WTC11 (cell line): ENCODE measurements at regions not wholly inside any gene's neighbourhood (a gene's known extent, or its start where the extent isn't known, plus 50 kb on each side); places are given as distances from the start of the nearest gene placed in this dataset.

Source experiments
- ATAC-seq: fragments of 200-7000 bp; cut with Tn5 transposase; 2 replicates; pipeline ENCODE4 v1.10.0; 2021; ENCODE audit warnings: mild to moderate bottlenecking, moderate library complexity
- CTCF ChIA-PET: fragments of 300-600 bp; sonication (Branson Sonifier 250); formaldehyde crosslinking; loops from one replicate; lab custom pipeline; 2021; ENCODE audit warnings: antibody characterized with exemption; lab: Charles Lee
- POLR2A ChIA-PET: fragments of 350-600 bp; sonication (Branson Sonifier 250); formaldehyde crosslinking; loops from one replicate; lab custom pipeline; 2021; ENCODE audit warnings: antibody characterized with exemption; lab: Charles Lee
- DNase-seq: peaks from one replicate; pipeline ENCODE4 v3.0.0; 2021; ENCODE audit warnings: low spot score
- H3K27ac Mint-ChIP-seq: 2 replicates; pipeline ENCODE4 v1.8.0; 2021; ENCODE audit warnings: mixed read lengths
- H3K27me3 Mint-ChIP-seq: 2 replicates; pipeline ENCODE4 v1.8.0; 2021; ENCODE audit warnings: low read depth, mild to moderate bottlenecking, moderate library complexity, mixed read lengths
- H3K36me3 Mint-ChIP-seq: 2 replicates; pipeline ENCODE4 v1.8.0; 2021; ENCODE audit warnings: mixed read lengths
- H3K4me1 Mint-ChIP-seq: 2 replicates; pipeline ENCODE4 v1.8.0; 2022; ENCODE audit warnings: mixed read lengths
- H3K4me3 Mint-ChIP-seq: 2 replicates; pipeline ENCODE4 v1.8.0; 2021; ENCODE audit warnings: mild to moderate bottlenecking, moderate library complexity, mixed read lengths
- H3K9me3 Mint-ChIP-seq: 2 replicates; pipeline ENCODE4 v1.8.0; 2021; ENCODE audit warnings: mixed read lengths
- CBFB ChIP-seq: sonication (generic); formaldehyde crosslinking; IDR thresholded peaks from 2 replicates; pipeline ENCODE4 v1.8.1; 2022; ENCODE audit warnings: mild to moderate bottlenecking, low read depth, missing genetic modification reagents
- CREB1 ChIP-seq: sonication (generic); formaldehyde crosslinking; IDR thresholded peaks from 2 replicates; pipeline ENCODE4 v1.8.0; 2023; ENCODE audit warnings: mild to moderate bottlenecking, missing genetic modification reagents
- FOXK1 ChIP-seq: sonication (generic); formaldehyde crosslinking; IDR thresholded peaks from 2 replicates; pipeline ENCODE4 v1.8.0; 2022; ENCODE audit warnings: mild to moderate bottlenecking, moderate library complexity, missing genetic modification reagents
- GRHL2 ChIP-seq: fragments of 250-450 bp; sonication (Bioruptor Pico); IDR thresholded peaks from 2 replicates; pipeline ENCODE4 v1.8.0; 2022; ENCODE audit warnings: mild to moderate bottlenecking, moderate library complexity; ENCODE audit not compliant: insufficient replicate concordance, severe bottlenecking
- JAZF1 ChIP-seq: fragments of 250-450 bp; sonication (Bioruptor Pico); IDR thresholded peaks from 2 replicates; pipeline ENCODE4 v1.9.0; 2021; ENCODE audit warnings: moderate library complexity, mild to moderate bottlenecking, inconsistent platforms
- KAT7 ChIP-seq: sonication (generic); formaldehyde crosslinking; IDR thresholded peaks from 2 replicates; pipeline ENCODE4 v1.8.1; 2023; ENCODE audit warnings: missing genetic modification reagents, mild to moderate bottlenecking, borderline replicate concordance
- MXD4 ChIP-seq: fragments of 250-450 bp; sonication (Bioruptor Pico); IDR thresholded peaks from 2 replicates; pipeline ENCODE4 v1.8.0; 2021; ENCODE audit warnings: mild to moderate bottlenecking, moderate library complexity, borderline replicate concordance
- NR1H2 ChIP-seq: sonication (generic); formaldehyde crosslinking; IDR thresholded peaks from 2 replicates; pipeline ENCODE4 v1.9.0; 2021; ENCODE audit warnings: mild to moderate bottlenecking, moderate library complexity, missing genetic modification reagents
- TP53 ChIP-seq: sonication (generic); formaldehyde crosslinking; IDR thresholded peaks from 2 replicates; pipeline ENCODE4 v1.8.1; 2023; ENCODE audit warnings: mild to moderate bottlenecking, missing genetic modification reagents
- ZNF138 ChIP-seq: sonication (generic); formaldehyde crosslinking; conservative IDR thresholded peaks from 2 replicates; pipeline ENCODE4 v1.8.1; 2022; ENCODE audit warnings: mild to moderate bottlenecking, moderate library complexity, missing genetic modification reagents
- ZNF263 ChIP-seq: sonication (generic); formaldehyde crosslinking; IDR thresholded peaks from 2 replicates; pipeline ENCODE4 v1.8.1; 2022; ENCODE audit warnings: low read depth, mild to moderate bottlenecking, moderate library complexity, missing genetic modification reagents
- TF ChIP-seq, protein P1 (sequence below): sonication (generic); formaldehyde crosslinking; IDR thresholded peaks from 2 replicates; pipeline ENCODE4 v1.8.1; 2022; ENCODE audit warnings: missing genetic modification reagents, borderline replicate concordance
- TF ChIP-seq, protein P2 (sequence below): fragments of 250-450 bp; sonication (Bioruptor Pico); IDR thresholded peaks from 2 replicates; pipeline ENCODE4 v2.1.2; 2022; ENCODE audit warnings: mild to moderate bottlenecking, moderate library complexity
- TF ChIP-seq, protein P3 (sequence below): sonication (generic); formaldehyde crosslinking; IDR thresholded peaks from 2 replicates; pipeline ENCODE4 v1.8.1; 2023; ENCODE audit warnings: mild to moderate bottlenecking, missing genetic modification reagents, borderline replicate concordance
- TF ChIP-seq, protein P4 (sequence below): sonication (generic); formaldehyde crosslinking; IDR thresholded peaks from 2 replicates; pipeline ENCODE4 v1.8.0; 2022; ENCODE audit warnings: mild to moderate bottlenecking, missing genetic modification reagents
- TF ChIP-seq, protein P5 (sequence below): sonication (generic); formaldehyde crosslinking; IDR thresholded peaks from 2 replicates; pipeline ENCODE4 v1.8.0; 2023; ENCODE audit warnings: missing genetic modification reagents
- TF ChIP-seq, protein P6 (sequence below): fragments of 250-450 bp; sonication (Bioruptor Pico); IDR thresholded peaks from 2 replicates; pipeline ENCODE4 v1.9.0; 2021; ENCODE audit warnings: mild to moderate bottlenecking
- TF ChIP-seq, protein P7 (sequence below): fragments of 250-450 bp; sonication (Bioruptor Pico); IDR thresholded peaks from 2 replicates; pipeline ENCODE4 v1.9.0; 2021; ENCODE audit warnings: mild to moderate bottlenecking, borderline replicate concordance
- TF ChIP-seq, protein P8 (sequence below): sonication (generic); formaldehyde crosslinking; IDR thresholded peaks from 2 replicates; pipeline ENCODE4 v1.8.1; 2023; ENCODE audit warnings: mild to moderate bottlenecking, missing genetic modification reagents
- TF ChIP-seq, protein P9 (sequence below): sonication (generic); formaldehyde crosslinking; IDR thresholded peaks from 2 replicates; pipeline ENCODE4 v1.8.1; 2023; ENCODE audit warnings: mild to moderate bottlenecking, missing genetic modification reagents, moderate library complexity

DNA sequence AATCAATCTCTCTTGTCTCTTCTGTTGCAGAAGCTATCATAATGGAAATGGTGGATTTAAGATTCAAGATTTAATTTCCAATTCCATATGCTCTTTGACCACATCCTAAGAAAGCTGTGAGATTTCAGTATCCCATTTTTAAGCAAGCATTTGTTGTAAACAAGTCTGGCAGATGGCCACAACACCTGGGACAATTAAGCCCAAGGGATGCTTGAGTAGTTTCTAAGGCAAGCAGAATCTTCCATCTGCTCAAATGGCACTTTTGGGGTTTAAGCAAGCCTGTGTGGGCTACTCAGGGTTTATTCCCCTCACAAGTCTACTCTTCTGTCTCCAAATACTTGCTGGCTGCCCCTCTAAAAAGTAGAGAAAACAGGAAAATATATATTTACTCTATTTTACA is 304.7 kb upstream of the SYT1 start (continued):
- TF ChIP-seq, protein P1, sequence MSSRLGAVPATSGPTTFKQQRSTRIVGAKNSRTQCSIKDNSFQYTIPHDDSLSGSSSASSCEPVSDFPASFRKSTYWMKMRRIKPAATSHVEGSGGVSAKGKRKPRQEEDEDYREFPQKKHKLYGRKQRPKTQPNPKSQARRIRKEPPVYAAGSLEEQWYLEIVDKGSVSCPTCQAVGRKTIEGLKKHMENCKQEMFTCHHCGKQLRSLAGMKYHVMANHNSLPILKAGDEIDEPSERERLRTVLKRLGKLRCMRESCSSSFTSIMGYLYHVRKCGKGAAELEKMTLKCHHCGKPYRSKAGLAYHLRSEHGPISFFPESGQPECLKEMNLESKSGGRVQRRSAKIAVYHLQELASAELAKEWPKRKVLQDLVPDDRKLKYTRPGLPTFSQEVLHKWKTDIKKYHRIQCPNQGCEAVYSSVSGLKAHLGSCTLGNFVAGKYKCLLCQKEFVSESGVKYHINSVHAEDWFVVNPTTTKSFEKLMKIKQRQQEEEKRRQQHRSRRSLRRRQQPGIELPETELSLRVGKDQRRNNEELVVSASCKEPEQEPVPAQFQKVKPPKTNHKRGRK: no peak
- no peak for TF ChIP-seq NR1H2 (CRISPR knock-in tag)
- no peak for TF ChIP-seq CREB1 (CRISPR knock-in tag)
- TF ChIP-seq MXD4 (CRISPR knock-in tag): no peak

DNA sequence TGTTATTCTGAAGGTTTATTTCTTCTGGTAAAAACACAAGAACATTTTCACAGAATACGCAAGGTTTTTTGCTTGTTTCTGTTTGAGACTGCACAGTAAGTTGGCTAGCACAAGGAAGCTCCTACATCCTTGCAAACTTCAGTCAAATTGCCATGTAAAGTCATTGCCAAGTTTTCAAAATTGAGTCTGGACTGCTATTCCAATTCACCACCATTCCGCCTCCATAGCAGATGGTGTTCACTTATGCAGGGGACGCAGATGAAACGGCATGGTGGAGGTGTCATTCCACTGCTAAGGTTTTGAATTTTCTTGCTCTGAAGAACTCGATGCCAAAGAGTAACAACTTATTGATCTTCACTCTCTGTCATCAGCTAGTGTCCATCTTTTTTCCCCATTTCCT is 303.9 kb upstream of the SYT1 start:
- Mint-ChIP-seq H3K4me1 (peaks cover 17% of the 10 kb centered on the region), H3K27ac (no peak overlapping the region), H3K27me3 (no peaks in the 10 kb centered on the region), H3K4me3 (no peak overlapping the region), H3K9me3 (no peaks in the 10 kb centered on the region), H3K36me3 (no peaks in the 10 kb centered on the region)
- no peak for DNase-seq
- POLR2A ChIA-PET: no interaction called here
- no peak for ATAC-seq
- CTCF ChIA-PET: interaction anchor here (1.3 to 1.5 kb wide), 2 partner anchors 90 to 414 kb away, joined by 4 read pairs; no protein-coding TSS in a partner anchor
- TF ChIP-seq TP53 (no peak), CBFB (CRISPR knock-in tag) (no peak), FOXK1 (CRISPR knock-in tag) (no peak), ZNF138 (no peak), JAZF1 (CRISPR knock-in tag) (no peak), KAT7 (CRISPR knock-in tag) (no peak), GRHL2 (CRISPR knock-in tag) (no peak), ZNF263 (no peak), NR1H2 (CRISPR knock-in tag) (no peak)
- TF ChIP-seq, protein P2, sequence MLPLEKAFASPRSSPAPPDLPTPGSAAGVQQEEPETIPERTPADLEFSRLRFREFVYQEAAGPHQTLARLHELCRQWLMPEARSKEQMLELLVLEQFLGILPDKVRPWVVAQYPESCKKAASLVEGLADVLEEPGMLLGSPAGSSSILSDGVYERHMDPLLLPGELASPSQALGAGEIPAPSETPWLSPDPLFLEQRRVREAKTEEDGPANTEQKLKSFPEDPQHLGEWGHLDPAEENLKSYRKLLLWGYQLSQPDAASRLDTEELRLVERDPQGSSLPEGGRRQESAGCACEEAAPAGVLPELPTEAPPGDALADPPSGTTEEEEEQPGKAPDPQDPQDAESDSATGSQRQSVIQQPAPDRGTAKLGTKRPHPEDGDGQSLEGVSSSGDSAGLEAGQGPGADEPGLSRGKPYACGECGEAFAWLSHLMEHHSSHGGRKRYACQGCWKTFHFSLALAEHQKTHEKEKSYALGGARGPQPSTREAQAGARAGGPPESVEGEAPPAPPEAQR (CRISPR knock-in tag): no peak
- TF ChIP-seq, protein P3, sequence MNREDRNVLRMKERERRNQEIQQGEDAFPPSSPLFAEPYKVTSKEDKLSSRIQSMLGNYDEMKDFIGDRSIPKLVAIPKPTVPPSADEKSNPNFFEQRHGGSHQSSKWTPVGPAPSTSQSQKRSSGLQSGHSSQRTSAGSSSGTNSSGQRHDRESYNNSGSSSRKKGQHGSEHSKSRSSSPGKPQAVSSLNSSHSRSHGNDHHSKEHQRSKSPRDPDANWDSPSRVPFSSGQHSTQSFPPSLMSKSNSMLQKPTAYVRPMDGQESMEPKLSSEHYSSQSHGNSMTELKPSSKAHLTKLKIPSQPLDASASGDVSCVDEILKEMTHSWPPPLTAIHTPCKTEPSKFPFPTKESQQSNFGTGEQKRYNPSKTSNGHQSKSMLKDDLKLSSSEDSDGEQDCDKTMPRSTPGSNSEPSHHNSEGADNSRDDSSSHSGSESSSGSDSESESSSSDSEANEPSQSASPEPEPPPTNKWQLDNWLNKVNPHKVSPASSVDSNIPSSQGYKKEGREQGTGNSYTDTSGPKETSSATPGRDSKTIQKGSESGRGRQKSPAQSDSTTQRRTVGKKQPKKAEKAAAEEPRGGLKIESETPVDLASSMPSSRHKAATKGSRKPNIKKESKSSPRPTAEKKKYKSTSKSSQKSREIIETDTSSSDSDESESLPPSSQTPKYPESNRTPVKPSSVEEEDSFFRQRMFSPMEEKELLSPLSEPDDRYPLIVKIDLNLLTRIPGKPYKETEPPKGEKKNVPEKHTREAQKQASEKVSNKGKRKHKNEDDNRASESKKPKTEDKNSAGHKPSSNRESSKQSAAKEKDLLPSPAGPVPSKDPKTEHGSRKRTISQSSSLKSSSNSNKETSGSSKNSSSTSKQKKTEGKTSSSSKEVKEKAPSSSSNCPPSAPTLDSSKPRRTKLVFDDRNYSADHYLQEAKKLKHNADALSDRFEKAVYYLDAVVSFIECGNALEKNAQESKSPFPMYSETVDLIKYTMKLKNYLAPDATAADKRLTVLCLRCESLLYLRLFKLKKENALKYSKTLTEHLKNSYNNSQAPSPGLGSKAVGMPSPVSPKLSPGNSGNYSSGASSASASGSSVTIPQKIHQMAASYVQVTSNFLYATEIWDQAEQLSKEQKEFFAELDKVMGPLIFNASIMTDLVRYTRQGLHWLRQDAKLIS: no peak
- TF ChIP-seq, protein P4, sequence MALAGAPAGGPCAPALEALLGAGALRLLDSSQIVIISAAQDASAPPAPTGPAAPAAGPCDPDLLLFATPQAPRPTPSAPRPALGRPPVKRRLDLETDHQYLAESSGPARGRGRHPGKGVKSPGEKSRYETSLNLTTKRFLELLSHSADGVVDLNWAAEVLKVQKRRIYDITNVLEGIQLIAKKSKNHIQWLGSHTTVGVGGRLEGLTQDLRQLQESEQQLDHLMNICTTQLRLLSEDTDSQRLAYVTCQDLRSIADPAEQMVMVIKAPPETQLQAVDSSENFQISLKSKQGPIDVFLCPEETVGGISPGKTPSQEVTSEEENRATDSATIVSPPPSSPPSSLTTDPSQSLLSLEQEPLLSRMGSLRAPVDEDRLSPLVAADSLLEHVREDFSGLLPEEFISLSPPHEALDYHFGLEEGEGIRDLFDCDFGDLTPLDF (CRISPR knock-in tag): no peak
- TF ChIP-seq, protein P5, sequence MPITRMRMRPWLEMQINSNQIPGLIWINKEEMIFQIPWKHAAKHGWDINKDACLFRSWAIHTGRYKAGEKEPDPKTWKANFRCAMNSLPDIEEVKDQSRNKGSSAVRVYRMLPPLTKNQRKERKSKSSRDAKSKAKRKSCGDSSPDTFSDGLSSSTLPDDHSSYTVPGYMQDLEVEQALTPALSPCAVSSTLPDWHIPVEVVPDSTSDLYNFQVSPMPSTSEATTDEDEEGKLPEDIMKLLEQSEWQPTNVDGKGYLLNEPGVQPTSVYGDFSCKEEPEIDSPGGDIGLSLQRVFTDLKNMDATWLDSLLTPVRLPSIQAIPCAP (CRISPR knock-in tag): no peak
- TF ChIP-seq, protein P6, sequence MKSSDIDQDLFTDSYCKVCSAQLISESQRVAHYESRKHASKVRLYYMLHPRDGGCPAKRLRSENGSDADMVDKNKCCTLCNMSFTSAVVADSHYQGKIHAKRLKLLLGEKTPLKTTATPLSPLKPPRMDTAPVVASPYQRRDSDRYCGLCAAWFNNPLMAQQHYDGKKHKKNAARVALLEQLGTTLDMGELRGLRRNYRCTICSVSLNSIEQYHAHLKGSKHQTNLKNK: no peak
- TF ChIP-seq, protein P7, sequence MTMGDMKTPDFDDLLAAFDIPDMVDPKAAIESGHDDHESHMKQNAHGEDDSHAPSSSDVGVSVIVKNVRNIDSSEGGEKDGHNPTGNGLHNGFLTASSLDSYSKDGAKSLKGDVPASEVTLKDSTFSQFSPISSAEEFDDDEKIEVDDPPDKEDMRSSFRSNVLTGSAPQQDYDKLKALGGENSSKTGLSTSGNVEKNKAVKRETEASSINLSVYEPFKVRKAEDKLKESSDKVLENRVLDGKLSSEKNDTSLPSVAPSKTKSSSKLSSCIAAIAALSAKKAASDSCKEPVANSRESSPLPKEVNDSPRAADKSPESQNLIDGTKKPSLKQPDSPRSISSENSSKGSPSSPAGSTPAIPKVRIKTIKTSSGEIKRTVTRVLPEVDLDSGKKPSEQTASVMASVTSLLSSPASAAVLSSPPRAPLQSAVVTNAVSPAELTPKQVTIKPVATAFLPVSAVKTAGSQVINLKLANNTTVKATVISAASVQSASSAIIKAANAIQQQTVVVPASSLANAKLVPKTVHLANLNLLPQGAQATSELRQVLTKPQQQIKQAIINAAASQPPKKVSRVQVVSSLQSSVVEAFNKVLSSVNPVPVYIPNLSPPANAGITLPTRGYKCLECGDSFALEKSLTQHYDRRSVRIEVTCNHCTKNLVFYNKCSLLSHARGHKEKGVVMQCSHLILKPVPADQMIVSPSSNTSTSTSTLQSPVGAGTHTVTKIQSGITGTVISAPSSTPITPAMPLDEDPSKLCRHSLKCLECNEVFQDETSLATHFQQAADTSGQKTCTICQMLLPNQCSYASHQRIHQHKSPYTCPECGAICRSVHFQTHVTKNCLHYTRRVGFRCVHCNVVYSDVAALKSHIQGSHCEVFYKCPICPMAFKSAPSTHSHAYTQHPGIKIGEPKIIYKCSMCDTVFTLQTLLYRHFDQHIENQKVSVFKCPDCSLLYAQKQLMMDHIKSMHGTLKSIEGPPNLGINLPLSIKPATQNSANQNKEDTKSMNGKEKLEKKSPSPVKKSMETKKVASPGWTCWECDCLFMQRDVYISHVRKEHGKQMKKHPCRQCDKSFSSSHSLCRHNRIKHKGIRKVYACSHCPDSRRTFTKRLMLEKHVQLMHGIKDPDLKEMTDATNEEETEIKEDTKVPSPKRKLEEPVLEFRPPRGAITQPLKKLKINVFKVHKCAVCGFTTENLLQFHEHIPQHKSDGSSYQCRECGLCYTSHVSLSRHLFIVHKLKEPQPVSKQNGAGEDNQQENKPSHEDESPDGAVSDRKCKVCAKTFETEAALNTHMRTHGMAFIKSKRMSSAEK (CRISPR knock-in tag): no peak
- TF ChIP-seq, protein P8, sequence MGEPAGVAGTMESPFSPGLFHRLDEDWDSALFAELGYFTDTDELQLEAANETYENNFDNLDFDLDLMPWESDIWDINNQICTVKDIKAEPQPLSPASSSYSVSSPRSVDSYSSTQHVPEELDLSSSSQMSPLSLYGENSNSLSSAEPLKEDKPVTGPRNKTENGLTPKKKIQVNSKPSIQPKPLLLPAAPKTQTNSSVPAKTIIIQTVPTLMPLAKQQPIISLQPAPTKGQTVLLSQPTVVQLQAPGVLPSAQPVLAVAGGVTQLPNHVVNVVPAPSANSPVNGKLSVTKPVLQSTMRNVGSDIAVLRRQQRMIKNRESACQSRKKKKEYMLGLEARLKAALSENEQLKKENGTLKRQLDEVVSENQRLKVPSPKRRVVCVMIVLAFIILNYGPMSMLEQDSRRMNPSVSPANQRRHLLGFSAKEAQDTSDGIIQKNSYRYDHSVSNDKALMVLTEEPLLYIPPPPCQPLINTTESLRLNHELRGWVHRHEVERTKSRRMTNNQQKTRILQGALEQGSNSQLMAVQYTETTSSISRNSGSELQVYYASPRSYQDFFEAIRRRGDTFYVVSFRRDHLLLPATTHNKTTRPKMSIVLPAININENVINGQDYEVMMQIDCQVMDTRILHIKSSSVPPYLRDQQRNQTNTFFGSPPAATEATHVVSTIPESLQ (CRISPR knock-in tag): no peak
- TF ChIP-seq, protein P9, sequence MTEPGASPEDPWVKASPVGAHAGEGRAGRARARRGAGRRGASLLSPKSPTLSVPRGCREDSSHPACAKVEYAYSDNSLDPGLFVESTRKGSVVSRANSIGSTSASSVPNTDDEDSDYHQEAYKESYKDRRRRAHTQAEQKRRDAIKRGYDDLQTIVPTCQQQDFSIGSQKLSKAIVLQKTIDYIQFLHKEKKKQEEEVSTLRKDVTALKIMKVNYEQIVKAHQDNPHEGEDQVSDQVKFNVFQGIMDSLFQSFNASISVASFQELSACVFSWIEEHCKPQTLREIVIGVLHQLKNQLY (CRISPR knock-in tag): no peak
- TF ChIP-seq, all 79 proteins: peak for 0
